HG02970 (cell line): ENCODE measurements at regions not wholly inside any gene's neighbourhood (a gene's known extent, or its start where the extent isn't known, plus 50 kb on each side); places are given as distances from the start of the nearest gene placed in this dataset.
"Not testable (repeated sequence)": the region's sequence is repeated elsewhere in the genome, so short reads cannot be mapped to it uniquely, and the experiment has no call there.

Experiments
- ATAC-seq: cut with Tn5 transposase; IDR thresholded peaks from one replicate; pipeline ENCODE4 v1.9.1; 2021; ENCODE audit warnings: mild to moderate bottlenecking, moderate library complexity, moderate number of reproducible peaks; ENCODE audit not compliant: unreplicated experiment, low FRiP score

DNA sequence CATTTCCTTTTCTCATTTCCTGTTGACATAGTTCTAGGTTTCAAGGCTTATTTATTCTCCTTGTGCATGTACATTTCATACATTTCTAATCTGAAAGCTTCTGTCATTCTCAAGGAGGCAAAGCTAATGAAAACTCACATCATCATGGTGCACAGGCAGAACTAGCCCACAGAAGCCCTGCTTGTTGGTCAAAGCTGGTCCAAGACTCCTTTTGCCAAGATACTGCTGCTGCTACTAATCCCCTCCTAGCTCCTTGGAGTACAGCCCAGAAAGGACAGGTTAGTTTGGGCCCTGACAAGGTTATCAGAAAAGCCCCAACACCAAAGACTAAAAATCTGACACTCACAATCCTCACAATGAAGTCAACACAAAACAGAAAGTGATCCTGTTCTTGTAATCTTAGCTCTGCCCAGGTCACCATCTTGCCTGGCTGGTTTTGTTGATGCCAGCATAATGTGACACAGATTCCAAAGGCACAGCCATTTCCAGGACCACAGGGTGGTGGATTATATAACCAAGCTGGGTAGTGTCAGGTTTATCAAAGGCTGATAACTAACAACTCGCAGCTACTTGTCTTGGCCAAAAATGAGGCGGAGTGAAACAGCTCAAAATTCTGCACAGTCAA lies 417.4 kb downstream of the NDFIP2 start:
- ATAC-seq, result no peak

DNA sequence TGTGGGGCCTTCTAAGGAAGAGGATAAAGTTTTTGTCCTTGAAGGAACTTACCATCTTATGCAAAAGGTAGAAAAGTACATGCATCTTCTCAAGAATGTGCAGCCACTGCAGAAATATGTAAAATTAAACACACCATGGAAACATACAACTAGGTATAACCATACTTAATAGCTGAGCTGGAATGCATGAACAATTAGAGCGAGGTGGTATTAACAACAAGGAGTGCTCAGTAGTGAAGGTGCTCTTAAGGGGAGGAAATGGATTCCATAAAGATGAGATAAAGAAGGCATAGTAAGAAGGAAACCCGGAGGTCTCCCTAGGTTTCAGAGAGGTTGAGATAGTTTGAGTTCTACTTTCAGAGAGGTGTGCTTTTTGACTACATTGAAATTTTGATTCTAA lies 415.9 kb downstream of the NDFIP2 start:
- ATAC-seq, result no peak

DNA sequence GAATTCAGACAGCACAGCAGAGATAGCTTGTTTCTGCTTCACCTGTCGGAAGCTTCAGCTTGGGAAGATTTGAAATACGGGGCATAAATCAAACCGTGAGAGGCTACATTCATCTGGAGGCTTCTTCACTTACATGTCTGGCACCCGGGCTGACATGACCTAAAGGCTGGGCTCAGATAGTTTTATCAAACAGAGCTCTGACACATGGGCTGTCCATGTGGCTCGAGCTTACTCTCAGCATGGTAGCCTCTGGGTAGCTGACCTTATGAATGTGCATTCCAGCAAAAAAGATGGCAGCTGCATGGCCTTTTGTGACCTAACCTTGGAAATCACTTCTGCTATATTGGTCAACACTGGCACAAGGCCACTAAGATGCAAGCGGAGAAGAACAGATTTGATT lies 414.5 kb downstream of the NDFIP2 start:
- no peak for ATAC-seq

DNA sequence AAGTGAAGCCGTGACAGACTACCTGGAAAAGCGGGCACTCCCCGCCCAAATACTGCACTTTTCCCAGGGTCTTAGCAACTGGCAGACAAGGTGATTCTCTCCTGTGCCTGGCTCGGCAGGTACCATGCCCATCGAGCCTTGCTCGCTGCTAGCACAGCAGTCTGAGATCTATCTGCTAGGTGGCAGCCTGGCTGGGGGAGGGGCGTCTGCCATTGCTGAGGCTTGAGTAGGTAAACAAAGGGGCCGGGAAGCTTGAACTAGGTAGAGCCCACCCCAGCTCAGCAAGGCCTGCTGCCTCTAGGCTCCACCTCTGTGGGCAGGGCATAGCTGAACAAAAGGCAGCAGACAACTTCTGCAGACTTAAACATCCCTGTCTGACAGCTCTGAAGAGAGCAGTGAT lies 406.3 kb downstream of the NDFIP2 start:
- ATAC-seq, result not testable (repeated sequence)

DNA sequence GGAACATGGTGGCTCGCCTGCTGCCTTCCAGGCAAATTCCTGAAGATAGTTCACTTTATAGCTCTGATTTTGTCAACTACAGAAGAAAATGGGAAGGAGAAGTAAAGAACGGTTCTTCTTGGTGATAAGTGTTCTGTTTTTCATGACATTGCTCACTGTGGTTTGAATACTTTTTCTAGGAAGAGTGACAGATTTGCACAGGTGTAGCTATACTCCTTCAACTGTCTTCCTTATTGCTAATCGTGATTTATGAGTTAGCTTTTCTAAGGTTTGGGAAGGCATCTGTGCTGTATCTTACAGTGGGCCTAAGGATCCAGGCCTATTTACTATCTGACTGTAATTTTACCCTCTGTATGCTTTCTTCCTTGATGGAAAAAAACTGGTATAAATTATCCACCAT lies 405.6 kb downstream of the NDFIP2 start:
- no peak for ATAC-seq

DNA sequence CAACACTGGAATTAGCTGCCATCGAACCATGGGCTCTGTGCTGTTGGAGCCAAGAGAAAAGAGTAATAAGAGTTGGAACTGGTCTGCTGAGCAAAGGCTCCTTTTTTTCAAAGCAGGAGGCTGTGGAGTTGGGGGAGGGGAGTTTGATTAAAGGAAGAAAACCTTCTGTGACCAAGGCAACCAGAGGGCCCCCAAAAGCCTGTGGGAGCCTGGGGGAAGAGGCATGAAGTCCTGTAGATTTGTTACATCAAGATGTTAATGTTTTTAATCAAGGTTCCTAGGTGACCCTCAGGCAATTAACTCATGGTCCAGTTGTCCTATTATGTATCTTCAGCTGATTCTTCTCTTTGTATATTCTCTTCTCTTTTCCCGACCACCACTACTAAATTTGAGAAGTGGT lies 403.9 kb downstream of the NDFIP2 start:
- no peak for ATAC-seq

DNA sequence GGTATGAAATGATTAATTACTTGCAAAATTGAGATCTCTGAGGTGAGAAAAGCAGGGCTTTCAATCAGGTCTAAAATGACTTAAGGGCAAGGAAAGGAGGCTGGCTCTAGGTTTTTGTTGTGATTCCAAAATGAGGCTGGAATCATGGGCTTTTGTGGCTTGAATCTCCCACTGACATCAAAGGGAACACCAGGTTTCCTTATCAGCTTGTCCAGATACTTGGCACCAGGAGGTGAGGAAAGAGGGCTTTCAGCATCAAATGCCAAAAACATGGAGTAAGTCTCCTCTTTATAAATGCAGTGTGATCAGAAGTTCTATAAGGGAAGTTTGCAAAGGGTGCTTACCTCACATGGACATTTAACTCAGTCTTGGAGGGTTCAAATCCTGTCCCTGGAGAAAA lies 402.3 kb downstream of the NDFIP2 start:
- no peak for ATAC-seq

DNA sequence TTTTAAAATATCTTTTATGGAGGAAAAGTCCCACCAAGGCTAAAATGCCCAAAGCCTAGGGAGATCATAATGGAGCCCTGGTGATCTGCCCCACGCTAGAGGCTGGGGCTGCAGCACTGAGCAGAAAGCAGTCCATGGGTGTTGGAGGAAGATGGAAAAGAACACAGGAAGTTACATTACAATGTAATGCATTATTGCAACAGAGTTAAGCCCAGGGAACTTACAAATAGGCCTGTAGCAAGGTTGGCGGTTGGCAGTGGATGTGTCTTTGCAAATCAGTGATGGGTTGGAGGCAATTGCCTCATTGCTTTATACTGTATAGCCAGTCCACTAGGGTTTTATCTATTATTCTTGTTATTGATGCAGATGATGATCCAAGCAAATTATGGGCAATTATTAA lies 399.9 kb downstream of the NDFIP2 start:
- no peak for ATAC-seq

DNA sequence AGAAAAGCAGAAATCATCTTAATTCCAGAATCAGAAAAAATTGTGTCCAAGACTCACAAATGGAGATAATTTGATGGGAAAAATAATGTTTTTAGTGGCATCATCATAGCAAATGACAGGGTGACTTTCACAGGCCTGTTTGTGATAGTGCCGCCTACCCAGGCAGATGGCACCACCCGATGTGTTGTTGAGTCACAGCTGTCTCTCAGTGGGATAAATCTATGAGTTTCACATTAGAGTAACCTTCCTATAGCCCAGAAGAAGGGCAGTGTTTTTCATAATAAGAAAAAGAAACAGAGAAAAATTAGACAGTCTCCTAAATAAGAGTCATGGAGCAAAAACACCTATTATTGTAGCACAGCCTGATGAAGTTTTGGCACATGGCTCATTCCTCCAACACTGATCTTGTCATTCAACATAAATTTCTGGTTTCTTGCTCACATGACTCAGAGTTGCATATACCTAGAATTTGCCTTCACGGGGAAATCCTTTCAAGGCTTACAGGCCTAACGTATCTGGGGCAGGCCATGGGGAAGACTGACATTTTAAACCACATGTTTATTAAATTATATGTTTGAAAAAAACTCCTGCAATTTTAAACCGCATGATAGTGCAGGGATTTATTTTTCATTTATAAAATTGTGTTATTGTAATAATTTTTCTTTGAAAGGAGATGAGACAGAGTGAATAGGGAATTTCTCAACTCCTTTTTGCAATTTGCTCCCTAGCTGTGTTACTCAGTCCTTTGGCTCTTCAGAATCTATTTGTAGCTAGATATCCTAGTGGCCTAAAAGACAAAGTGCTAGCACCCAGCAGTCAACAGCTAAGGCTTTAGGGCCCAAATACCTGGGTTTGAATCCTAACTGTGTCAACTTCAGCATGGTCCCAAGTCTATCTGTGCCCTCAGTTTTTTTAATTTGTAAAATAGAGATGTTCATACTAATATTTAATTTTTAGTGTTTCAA lies 393.7 kb downstream of the NDFIP2 start:
- ATAC-seq, result no peak

DNA sequence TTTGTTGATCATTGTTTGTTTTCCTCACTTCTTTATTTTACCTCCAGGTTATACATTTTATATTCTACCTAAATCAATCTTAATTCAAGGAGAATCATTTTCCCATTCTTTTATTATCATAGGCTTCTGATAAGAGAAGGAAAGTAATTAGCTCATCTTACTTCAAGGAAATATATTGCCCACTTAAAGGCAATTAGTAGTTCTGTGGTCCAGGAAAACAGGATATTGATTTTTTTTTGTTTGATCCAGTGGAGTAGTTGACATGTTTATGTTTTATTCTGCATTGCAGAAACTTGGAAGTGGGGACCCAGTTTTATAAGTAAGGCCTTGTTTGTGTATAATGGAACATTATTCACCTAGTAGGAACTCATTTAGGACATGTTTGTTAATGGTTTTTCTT lies 390.6 kb downstream of the NDFIP2 start:
- no peak for ATAC-seq

DNA sequence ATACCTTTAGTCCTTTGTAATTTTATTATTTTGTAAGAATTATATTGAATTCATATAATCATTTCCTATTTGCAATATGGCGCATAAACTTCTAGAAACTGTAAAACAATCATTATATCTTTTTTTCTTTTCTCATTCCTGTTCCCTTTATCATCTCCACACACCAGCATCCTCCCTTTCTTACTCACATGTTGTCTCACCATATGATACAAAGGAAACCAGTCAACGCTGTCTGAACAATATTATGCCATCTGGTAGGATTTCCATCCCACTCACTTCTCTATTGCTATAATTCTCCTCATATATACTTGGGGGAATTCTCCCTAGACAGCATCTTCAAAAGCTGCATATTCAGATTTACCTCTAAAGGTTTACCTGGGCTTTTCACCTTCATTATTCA lies 389.8 kb downstream of the NDFIP2 start:
- ATAC-seq, result no peak

DNA sequence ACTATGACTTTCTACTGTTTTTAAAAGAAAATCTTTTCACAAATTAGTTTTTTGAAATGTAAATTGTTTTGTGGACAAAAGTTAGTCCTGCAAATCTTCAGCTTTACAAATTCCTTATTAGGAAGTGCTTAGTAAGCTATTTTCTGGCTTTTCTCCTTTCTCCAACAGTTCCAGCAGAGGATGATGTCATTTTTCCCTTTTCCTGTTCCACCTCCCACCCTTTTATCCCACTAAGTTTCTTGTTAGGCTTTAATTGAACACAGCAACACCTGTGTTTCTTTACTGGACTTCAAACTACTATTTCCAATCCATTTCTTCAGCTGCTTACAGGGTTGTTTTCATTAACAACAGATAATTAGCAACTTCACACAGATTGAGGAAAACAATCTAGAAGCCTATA lies 389.2 kb downstream of the NDFIP2 start:
- no peak for ATAC-seq

DNA sequence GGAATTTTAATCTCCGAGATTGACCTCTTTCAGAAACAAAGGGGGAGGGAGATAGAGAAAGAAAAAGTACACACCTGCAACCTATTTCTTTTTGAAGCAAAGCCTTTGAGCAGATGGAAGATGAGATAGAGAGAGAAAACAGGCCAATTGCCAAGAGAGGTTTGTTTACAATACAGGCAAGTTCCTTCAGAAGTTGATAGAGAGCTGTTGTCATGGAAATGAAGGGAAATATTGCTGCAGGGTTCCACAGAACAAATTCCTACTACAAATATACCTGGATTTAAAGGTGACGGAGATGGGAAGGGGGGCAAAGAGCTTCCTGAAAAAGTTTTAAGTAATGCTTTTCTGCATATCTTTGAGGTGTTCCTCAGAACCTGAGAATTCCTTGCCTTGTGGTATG lies 388.4 kb downstream of the NDFIP2 start:
- no peak for ATAC-seq

DNA sequence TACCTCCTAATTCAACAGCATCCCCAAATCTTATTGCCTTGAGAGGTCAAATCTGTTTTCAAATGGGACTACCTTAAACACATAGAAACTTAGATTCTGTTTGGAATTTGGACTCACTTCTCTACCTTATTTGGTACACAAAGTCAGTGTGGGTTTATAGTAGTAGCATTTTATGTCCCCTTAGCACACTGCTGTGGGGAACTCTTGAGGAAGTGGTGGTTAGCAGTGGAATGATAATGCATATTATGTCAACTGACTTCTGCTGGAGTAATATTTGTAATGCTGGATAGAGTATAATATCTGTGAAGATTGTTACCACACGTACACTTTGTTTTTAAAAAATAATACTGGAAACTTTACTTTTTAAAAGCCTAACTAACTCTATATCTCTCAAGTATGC lies 386.3 kb downstream of the NDFIP2 start:
- ATAC-seq, result no peak

DNA sequence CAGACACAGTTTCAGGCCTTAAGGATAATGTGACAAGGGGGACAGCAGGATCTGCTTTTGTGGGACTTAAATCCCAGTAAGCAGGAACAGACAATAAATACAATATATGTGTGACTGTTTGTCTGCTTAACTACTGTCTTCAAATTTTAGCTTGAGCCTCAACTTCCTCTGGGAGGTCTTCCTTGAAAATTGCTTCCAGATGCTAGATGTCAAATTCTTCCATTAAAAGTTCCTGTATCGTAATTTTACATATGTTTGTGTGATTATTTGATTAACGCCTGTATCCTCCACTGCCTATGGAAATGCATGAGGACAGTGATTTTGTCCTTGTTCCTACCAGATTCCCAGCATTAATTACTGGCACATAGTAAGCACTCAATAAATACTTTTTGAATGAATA lies 385.5 kb downstream of the NDFIP2 start:
- ATAC-seq, result no peak

DNA sequence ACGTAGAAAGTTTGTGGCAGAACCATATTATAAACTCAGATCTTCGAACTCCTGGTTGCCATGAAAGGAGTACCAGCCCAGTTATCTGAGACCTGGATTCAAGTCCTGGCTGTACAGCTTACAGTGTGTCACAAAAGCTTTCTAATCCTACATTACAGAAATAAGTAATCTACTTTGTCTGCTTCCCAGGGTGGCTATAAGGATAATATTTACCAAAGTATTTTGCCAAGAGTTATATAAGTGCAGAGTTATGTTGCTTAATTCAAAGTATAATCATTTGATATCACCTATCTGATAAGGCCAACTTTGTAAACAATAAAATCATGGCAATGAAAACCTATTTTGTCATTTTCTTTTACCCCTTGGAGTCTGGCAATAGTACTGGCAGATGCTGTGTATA lies 381.6 kb downstream of the NDFIP2 start:
- no peak for ATAC-seq

DNA sequence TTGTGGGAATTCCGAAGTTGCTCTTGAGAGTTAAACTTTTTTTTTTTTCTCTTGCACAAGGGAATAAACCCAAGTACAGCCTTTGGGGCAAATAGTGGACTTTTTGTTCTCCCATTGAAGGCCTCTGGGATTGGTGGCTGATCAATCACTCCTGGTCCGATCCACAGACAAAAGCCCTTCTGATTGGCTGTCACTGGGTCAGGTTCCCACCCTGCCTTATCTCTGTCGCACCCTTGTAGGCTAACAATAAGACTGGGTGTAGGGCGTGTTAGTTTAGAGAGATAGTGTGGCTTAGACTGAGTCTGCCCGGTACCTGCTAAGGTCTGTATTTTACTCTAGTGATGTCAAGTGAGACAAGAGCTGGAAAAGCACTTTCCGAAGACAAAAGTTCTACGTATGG lies 380.8 kb downstream of the NDFIP2 start:
- ATAC-seq, result no peak

DNA sequence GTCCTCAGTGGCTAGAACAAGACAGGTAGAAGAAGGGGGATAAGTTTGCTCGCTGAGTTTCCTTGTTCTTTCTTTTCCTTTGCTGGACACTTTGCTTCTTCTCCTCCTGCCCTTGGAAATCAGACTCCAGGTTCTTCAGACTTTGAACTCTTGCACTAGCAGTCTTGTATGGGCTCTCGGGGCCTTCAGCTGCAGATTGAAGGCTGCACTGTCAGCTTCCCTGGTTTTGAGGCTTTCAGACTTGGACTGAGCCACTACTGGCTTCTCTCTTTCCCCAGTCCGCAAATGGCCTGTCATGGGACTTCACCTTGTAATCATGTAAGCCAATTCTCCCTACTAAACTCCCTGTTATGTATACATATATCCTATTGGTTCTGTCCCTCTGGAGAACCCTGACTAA lies 379.8 kb downstream of the NDFIP2 start:
- no peak for ATAC-seq

DNA sequence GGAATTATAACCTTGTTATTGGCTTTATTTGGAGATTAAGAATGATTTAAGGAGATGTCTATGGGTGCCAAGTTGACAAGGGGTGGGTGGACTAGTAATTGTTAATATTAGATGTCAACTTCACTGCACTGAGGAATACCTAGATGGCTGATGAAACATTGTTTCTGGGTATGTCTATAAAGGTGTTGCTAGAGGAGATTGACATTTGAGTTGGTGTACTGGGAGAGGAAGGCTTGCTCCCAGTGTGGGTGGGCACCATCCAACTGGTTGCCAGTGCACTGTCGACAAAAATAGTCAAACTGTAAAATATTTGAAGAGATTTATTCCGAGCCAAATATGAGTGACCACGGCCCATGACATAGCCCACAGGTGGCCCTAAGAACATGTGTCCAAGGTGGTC lies 378.8 kb downstream of the NDFIP2 start:
- no peak for ATAC-seq

DNA sequence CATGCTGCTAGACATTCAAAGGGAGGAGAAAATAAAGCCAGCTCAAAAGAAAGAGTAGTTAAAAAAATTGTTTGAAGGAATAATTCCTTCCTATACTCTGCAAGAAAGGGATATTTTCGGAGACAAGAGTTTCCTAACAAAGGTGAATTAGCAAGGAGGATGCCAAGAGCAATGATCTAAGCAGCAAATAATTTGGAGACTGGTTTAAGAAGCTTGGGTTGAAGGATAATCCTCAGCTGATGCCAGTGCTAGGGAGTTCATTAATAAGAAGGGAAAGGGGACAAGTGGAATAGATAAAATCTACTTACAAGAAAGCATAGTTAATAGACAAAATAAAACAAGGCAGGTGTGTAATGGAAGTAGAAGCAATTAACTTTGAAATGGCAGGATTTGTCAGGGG lies 372.3 kb downstream of the NDFIP2 start:
- no peak for ATAC-seq

DNA sequence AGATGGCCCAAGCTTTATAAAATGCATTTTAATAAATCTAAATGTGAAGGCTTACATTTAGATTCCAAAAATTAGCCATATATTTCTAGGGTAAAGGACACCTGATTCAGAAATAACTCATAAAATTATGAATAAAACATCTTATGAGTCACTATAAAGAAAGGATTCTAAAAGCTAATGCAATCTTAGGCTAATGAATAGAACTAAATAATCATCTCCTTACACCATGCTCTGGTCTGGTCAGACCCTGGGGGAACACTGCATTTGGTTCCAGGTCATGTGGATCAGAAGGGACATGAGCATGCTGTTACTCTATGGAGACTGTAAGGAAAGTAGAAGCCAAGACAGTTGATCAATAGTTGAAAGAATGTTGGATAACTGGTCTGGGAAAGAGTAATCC lies 370.4 kb downstream of the NDFIP2 start:
- no peak for ATAC-seq
